Renal pelvis (tissue), 1 donor: ENCODE measurements at regions not wholly inside any gene's neighbourhood (a gene's known extent, or its start where the extent isn't known, plus 50 kb on each side); places are given as distances from the start of the nearest gene placed in this dataset.

ENCODE experiments used
- DNase-seq: peaks from one replicate; pipeline ENCODE4 v3.0.0-alpha.2; 2013

DNA sequence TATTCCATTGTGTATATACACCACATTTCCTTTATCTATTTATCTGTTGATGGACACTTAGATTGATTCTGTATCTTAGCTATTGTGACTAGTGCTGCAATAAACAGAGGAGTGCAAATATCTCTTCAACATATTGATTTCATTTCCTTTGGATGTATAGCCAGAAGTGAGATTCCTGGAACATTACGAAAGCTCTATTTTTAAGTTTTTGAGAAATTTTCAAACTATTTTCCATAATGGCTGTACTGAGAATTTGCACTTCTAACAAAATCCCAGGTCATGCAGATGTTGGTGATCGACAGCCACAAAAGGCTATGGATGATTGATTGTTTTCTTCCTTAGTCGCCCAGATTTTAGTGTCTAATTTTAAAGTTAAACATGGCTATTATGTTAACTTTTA lies 132.7 kb upstream of the MTAP start:
- DNase-seq = no peak

DNA sequence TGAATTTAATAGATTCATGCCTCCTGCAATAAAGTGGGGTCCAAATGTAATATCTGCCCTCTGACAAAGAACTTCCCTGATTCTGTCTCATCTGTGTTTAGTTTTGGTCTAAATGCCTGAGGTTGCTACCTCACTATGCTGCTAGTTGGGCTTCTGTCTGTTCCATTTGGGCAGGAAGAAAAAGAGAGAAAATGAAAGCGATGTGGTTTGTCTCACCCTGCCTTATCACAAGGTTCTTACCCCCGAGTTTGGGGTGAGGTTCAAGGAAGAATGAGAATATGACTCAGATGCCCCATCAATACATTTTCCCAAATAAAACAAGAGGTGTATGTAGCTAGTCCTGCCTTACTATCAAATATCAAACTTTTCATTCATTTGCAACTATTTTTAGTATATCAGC lies 132.1 kb upstream of the MTAP start:
- DNase-seq = no peak

- DNase-seq = no peak
Measured at GRCh38 chr9:21672140-21672539, 130.3 kb upstream of the MTAP start.

- no peak for DNase-seq
Measured at GRCh38 chr9:21672761-21673160, 129.7 kb upstream of the MTAP start.

DNA sequence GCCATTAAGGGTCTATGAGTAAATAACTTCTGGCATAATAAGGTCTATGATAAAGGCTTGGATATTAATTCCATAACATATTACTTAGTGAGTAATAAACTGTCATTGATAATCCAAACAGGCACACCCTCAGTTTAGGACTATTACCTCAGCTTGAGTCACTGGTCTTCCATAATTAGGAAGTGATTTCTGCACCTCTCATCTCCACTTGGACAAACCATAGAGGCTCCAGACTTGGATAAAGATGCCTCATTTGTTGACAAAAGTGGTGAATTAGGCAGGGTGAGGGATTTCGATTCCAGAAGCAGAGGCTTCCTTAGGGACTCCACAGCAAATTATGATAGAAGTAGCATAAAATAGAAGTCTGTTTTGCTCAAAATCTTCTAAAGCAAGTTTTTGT lies 127.5 kb upstream of the MTAP start:
- no peak for DNase-seq

- DNase-seq = no peak
Measured at GRCh38 chr9:21677387-21677786, 125.0 kb upstream of the MTAP start.

DNA sequence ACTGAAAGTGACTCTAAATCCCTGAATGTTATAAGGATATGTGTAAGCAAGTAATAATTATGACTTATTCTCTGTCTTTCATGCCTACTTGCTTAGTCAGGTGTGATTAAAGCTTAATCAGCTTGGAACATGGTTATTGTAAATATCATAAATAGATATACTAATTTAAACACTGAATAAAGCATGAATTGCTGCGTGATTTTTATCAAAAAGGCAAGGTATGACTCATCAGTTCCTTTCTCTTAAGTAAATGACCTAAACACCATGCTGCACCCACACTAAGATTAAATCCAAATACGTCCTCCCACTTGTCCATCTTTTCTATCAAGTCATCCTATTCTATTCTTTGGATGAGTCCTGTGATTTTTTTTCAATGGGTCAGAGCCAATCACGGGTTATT lies 124.6 kb upstream of the MTAP start:
- no peak for DNase-seq

DNA sequence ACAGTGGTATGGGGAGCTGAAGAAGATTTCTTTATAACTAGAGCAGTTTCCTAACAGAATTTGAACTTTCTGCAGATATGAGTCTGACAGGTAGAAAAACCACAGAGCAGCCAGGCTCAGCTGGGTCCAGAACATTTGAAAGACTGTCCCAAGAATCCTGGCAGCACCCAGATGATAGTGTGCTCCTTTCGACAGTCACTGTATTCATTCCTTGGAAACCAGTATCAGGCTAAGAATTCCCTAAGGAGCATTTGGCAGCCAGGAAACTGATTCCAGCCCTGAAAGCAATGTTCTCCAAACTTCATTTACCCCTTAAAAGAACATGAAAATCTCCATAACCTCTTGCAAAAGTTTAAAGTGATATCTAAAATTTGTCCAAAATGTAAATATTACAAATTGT lies 123.0 kb upstream of the MTAP start:
- no peak for DNase-seq

DNA sequence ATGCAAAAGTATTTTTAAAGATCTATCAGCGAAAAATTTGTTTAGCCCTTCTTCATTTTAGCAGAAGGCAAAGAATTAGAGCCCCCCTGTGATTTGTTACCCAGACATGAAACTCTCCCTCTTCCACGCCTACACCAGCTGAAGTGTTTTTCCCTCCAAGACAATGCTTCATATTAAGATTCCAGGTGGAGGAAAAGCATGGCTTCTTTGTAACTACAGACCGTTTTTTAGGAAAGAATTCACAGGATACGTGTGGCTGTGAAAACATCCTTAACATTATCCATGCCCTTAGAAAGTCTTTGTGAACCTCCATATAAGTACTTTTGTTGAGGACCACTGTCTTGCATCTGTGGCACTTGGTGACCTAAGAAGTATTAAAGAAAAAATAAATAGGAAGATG lies 121.8 kb upstream of the MTAP start:
- no peak for DNase-seq

DNA sequence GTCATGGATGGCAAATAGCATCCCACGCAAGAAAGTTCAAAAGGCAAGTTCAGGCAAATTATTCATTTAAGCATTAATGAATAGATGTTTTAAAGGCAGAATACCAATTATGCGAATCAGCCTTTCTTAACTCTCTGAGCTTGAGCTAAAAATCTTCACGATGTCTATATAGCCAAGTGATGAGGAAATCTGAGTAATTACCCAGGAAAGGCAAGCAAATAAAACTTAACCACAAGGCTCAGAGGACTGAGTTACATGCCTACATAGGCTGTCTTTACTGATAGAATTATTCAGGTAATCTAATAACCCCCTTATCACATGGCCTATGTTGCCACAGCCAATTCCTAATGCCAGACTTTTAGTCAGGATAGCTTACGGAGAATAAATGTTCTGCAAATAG lies 120.8 kb upstream of the MTAP start:
- DNase-seq = no peak

- DNase-seq = no peak
Measured at GRCh38 chr9:21682381-21682780, 120.1 kb upstream of the MTAP start.

- DNase-seq = no peak
Measured at GRCh38 chr9:21682981-21683380, 119.5 kb upstream of the MTAP start.

- DNase-seq = no peak
Measured at GRCh38 chr9:21683484-21684175, 118.8 kb upstream of the MTAP start.

DNA sequence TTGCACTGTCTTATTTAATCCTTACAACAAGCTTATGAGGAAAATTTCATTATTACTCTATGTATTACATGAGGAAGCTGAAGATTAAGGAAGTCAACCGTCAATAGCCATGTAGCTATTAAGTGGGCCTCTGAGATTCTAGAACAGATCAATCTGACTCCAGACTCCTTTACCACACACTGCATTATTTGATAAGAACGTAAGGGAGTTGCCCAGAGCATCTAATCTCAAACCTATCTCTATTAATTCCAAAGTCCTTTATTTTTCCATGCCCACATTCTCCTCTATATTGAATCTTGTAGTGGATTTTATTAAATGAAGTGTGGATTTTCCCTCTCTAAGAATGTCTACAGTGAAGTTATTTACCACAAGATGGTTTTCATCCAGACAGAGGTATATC lies 118.2 kb upstream of the MTAP start:
- no peak for DNase-seq

DNA sequence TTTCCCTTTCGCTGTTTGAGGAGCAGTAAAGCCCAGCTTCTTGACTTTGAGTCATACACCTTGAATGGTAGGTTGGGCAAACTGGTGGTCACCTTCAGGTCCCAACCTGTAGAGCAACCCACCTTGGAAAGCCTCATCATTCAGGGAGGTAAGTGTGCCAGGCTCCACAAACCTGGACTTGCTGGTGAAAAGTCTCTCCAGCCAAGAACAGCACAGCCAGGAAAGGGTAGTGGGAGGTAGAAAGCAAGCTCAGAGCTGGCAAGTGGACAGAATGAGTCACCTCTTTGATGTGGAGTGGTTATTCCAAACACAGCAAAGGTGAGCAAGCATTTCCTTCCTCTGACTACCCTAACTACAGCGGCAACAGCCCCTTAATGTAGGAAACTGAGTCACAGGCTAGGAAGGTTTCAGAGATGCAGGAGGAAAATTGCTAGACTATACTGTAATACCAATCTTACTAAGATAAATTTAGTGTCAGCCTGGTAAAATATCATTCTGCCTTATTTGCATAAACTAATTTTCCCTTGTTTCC lies 117.5 kb upstream of the MTAP start:
- DNase-seq = no peak

DNA sequence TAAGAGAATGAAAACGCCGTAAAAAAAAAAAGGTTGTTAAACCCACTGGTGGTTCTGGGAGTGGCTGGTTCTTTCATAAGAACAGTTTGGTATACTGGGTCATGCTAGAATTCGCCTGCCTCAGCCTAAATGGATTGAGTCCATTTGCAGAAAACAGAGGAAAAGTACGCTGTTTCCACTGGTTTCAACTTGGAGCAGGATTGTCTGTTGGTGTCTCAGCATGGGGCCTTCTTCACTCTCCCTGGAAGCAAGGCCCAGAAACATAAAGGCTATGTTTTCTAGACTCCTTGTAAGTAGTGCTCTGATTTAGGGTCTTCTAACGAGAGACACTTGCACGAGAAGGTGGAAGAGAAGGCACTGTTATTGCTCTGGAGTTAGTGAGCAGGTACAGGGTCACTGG lies 116.9 kb upstream of the MTAP start:
- no peak for DNase-seq

DNA sequence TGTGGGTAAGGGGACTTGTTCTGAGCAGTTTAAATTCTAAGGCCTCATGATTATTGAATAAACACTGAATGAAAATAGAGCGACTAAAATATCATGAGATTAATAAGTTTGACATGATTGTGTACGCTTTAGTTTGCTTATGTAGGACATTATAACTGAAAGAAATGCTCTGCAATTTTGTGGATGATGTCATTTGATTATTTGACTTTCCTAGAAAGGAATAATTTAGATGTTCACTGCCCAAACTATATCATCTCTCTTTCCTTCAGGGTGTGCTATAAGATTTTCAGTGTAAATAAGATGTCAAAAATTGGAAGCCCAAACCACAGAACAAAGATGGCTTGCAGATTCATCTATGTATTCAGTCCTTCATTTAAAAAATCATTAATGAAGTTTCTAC lies 115.7 kb upstream of the MTAP start:
- DNase-seq = no peak

DNA sequence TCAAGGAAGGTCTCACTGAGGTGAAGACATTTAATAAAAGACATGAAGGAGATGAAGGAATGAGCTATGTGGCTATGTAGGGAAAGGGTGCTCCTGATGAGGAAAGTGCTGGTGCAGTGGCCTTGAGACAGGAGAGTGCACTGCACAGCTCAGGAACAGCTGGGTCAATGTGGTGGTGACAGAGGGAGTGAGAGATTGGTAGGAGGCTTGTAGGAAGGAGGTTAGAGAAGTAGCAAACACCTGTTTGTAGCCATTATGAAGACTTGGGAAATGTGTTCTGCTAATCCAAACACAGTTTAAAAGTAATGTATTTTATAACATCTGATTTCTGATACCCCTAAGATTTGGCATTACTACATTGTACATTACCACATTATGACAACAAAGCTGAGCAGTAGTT lies 115.1 kb upstream of the MTAP start:
- no peak for DNase-seq

DNA sequence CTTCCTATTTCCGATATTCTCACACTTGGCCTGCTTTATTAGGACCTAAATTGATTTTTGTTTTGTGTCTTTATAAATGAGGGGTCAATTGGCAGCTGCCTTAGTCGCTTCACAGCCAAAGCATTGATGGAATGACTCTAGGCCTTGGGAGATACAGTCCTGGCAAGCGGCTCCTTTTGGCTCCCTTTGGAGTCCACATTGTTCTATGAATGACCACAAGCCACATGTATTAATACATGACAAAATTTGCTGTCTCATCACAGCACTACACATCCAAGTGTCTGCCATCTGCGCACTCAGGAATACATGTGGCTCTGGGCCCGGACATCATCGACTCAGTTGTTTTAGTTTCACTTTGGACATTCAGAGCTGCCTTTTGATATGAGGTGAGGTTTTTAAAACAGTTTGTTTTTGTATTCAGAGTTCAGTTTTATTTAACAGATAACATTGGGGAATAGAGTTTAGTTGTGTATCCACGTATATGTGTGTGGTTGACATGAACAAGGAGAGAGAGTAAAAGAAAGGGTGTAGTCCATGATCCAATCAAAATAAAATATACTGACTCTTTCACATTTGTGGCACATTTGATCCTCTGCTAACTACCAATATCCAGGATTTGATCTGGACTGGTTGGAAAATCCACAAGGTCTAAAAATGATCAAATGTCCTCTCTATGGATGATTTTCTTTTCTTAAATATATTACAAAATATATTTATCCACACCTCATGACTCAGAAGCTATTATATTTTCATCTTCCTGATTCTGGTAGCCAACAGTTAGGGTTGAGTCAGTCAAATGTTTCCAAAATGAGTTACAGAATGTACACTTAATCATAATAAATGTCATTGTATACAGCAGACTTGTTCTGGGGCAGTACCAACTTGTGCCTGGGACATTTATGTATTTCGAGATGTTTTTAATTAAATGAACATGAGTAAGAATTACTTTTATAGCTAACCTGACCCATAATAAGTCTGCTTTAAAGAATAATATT lies 114.0 kb upstream of the MTAP start:
- no peak for DNase-seq

GRCh38 chr9:21689854-21690253 lies 112.6 kb upstream of the MTAP start:
- DNase-seq = no peak

DNA sequence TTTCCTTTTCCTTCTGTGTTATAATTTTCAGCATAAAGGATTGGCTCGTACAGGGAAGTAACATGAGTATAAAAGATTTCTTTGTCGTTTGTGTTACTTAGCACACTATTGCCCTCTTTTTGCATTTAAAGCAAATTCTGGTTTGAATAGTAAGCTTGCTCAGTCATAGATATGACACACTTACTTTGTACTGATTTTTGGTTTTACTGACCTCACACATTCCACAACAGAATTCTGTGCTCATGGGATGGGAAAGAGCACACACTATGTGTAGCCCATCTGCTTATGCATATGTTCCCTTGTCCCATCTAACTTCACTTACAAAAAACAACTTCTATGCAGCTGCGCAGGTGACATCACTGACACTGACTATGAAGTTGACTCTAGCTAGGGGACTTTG lies 111.9 kb upstream of the MTAP start:
- DNase-seq = no peak

DNA sequence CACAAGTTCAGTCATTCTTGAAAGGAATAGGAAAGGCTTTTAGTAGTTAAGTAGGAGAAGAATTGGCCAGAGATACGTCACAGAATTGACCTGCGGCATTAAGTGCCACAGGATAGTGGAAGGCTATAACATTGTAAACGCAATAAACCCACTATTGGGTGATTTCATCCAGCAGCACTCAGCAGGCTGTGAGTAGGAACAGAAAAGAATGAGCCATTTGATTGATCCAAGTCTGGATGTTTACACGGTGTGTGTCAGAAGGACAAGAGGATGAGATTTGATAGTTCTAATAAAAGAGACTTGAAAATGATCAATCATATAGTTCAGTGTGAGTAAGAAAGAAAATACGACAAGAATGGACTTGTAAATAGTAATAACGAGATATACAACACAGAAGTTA lies 110.0 kb upstream of the MTAP start:
- DNase-seq = no peak

DNA sequence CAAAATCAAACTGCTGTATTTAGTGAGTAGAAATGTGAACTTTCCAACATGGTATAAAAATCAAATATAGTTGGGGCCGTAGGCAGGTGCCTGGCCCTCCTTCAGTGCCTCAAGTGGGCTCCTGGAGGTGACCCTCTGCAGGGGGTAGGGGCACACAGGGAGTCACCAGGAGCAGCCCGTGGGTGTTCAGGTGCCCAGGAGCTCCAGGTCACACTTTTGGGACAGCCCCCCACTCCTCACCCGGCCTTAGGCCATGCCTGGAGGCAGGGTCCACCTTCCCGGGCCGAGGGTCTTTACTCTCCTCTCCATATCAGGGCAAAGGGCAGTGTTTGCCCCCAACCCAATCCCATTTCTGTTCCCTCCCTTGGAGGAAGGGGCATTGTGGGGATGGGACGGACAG lies 108.0 kb upstream of the MTAP start:
- DNase-seq = no peak
